ENCODE measurements at regions not wholly inside any gene's neighbourhood (a gene's known extent, or its start where the extent isn't known, plus 50 kb on each side); places are given as distances from the start of the nearest gene placed in this dataset.
"Not testable (repeated sequence)": the region's sequence is repeated elsewhere in the genome, so short reads cannot be mapped to it uniquely, and the experiment has no call there.

GRCh38 chr12:76292891-76293290 is 55.3 kb downstream of the BBS10 start:
- not testable (repeated sequence) for DNase-seq (ENCODE audit: low spot score)

- DNase-seq (ENCODE audit: low spot score) = not testable (repeated sequence)
Observed at GRCh38 chr12:76292305-76292704, 55.9 kb downstream of the BBS10 start.

GRCh38 chr12:76290963-76291859 is 57.0 kb downstream of the BBS10 start:
- DNase-seq (ENCODE audit: low spot score) = no peak

- DNase-seq (ENCODE audit: low spot score) = no peak
Observed at GRCh38 chr12:76288218-76288617, 60.0 kb downstream of the BBS10 start.

GRCh38 chr12:76284816-76285750 is 63.1 kb downstream of the BBS10 start:
- no peak for DNase-seq (ENCODE audit: low spot score)

GRCh38 chr12:76282744-76283143 is 65.5 kb downstream of the BBS10 start:
- no peak for DNase-seq (ENCODE audit: low spot score)

GRCh38 chr12:76277480-76277879 is 70.7 kb downstream of the BBS10 start:
- no peak for DNase-seq (ENCODE audit: low spot score)

- no peak for DNase-seq (ENCODE audit: low spot score)
Observed at GRCh38 chr12:76276499-76277151, 71.6 kb downstream of the BBS10 start.

GRCh38 chr12:76275511-76276093 is 72.6 kb downstream of the BBS10 start:
- no peak for DNase-seq (ENCODE audit: low spot score)

GRCh38 chr12:76274420-76275083 is 73.7 kb downstream of the BBS10 start:
- no peak for DNase-seq (ENCODE audit: low spot score)

- no peak for DNase-seq (ENCODE audit: low spot score)
Observed at GRCh38 chr12:76272287-76272686, 75.9 kb downstream of the BBS10 start.

- no peak for DNase-seq (ENCODE audit: low spot score)
Observed at GRCh38 chr12:76270657-76271358, 77.4 kb downstream of the BBS10 start.

- no peak for DNase-seq (ENCODE audit: low spot score)
Observed at GRCh38 chr12:76268267-76268666, 79.9 kb downstream of the BBS10 start.

- DNase-seq (ENCODE audit: low spot score) = no peak
Observed at GRCh38 chr12:76266797-76267196, 81.4 kb downstream of the BBS10 start.

- no peak for DNase-seq (ENCODE audit: low spot score)
Observed at GRCh38 chr12:76265424-76266180, 82.6 kb downstream of the BBS10 start.

GRCh38 chr12:76264611-76265012 is 83.6 kb downstream of the BBS10 start:
- no peak for DNase-seq (ENCODE audit: low spot score)

GRCh38 chr12:76263696-76264095 is 84.5 kb downstream of the BBS10 start:
- DNase-seq (ENCODE audit: low spot score) = no peak

- DNase-seq (ENCODE audit: low spot score) = no peak
Observed at GRCh38 chr12:76260390-76260748, 87.8 kb downstream of the BBS10 start.

GRCh38 chr12:76259660-76260389 is 88.4 kb downstream of the BBS10 start:
- DNase-seq (ENCODE audit: low spot score) = no peak
